Mesenchymal stem cell (in vitro differentiated cells and primary cell): ENCODE measurements at regions not wholly inside any gene's neighbourhood (a gene's known extent, or its start where the extent isn't known, plus 50 kb on each side); places are given as distances from the start of the nearest gene placed in this dataset.

Experiments
- DNase-seq: peaks from one replicate; pipeline ENCODE4 v3.0.0-alpha.2; 2013
- H2AFZ ChIP-seq: one replicate; pipeline ENCODE4 v1.6.1; 2013; ENCODE audit warnings: low read depth, mild to moderate bottlenecking, control low read depth, inconsistent platforms, low read length, moderate library complexity
- H2AK5ac ChIP-seq: 2 replicates; pipeline ENCODE4 v1.6.1; 2013; ENCODE audit warnings: low read length, moderate library complexity, mild to moderate bottlenecking, inconsistent platforms; ENCODE audit not compliant: severe bottlenecking
- H2BK120ac ChIP-seq: one replicate; pipeline ENCODE4 v1.6.1; 2013; ENCODE audit warnings: low read depth, mild to moderate bottlenecking, inconsistent platforms, low read length, moderate library complexity
- H2BK12ac ChIP-seq, 2 experiments: one replicate each; pipeline ENCODE4 v1.6.1; 2013; ENCODE audit warnings: inconsistent platforms in 2 of 2, low read length in 2 of 2, mild to moderate bottlenecking in 2 of 2, moderate library complexity in 2 of 2, control low read depth in 1 of 2
- H2BK15ac ChIP-seq: one replicate; pipeline ENCODE4 v1.6.1; 2013; ENCODE audit warnings: mild to moderate bottlenecking, low read depth, inconsistent platforms; ENCODE audit not compliant: poor library complexity, severe bottlenecking
- H2BK5ac ChIP-seq: 2 replicates; pipeline ENCODE4 v1.6.1; 2013; ENCODE audit warnings: low read depth, mild to moderate bottlenecking, low read length, control low read depth, inconsistent platforms; ENCODE audit not compliant: poor library complexity, severe bottlenecking
- H3K14ac ChIP-seq, 2 experiments: one replicate each; pipeline ENCODE4 v1.6.1; 2013; ENCODE audit warnings: inconsistent platforms in 2 of 2, low read length in 2 of 2, control low read depth in 1 of 2, mild to moderate bottlenecking in 1 of 2, moderate library complexity in 1 of 2
- H3K18ac ChIP-seq, 2 experiments: one replicate each; pipeline ENCODE4 v1.6.1; 2013; ENCODE audit warnings: inconsistent platforms in 2 of 2, low read length in 2 of 2, control low read depth in 1 of 2, low read depth in 1 of 2, mild to moderate bottlenecking in 1 of 2
- H3K23ac ChIP-seq, 2 experiments: one replicate each; pipeline ENCODE4 v1.6.1; 2013; ENCODE audit warnings: inconsistent platforms in 2 of 2, low read length in 2 of 2, mild to moderate bottlenecking in 2 of 2, moderate library complexity in 2 of 2, control low read depth in 1 of 2
- H3K27ac ChIP-seq: 2 replicates; pipeline ENCODE4 v1.5.1; 2013; ENCODE audit warnings: mild to moderate bottlenecking, moderate library complexity, low read length, control low read depth, inconsistent platforms; ENCODE audit not compliant: poor library complexity, severe bottlenecking
- H3K27me3 ChIP-seq, 2 experiments: 2 replicates each; pipeline versions ENCODE4 v1.6.1 to v1.7.0; 2013; ENCODE audit warnings: low read length in 2 of 2, mild to moderate bottlenecking in 2 of 2, moderate library complexity in 2 of 2, control low read depth in 1 of 2, inconsistent platforms in 1 of 2; ENCODE audit not compliant: control insufficient read depth in 1 of 2, insufficient read depth in 1 of 2
- H3K36me3 ChIP-seq, 2 experiments: 2 replicates each; pipeline versions ENCODE4 v1.6.1 to v1.7.0; 2013; ENCODE audit warnings: low read length in 2 of 2, control low read depth in 1 of 2, inconsistent platforms in 1 of 2, low read depth in 1 of 2, mild to moderate bottlenecking in 1 of 2; ENCODE audit not compliant: insufficient read depth in 2 of 2, control insufficient read depth in 1 of 2
- H3K4ac ChIP-seq, 2 experiments: one replicate each; pipeline ENCODE4 v1.6.1; 2013; ENCODE audit warnings: inconsistent platforms in 2 of 2, low read length in 2 of 2, mild to moderate bottlenecking in 2 of 2, moderate library complexity in 2 of 2, control low read depth in 1 of 2, low read depth in 1 of 2
- H3K4me1 ChIP-seq: 2 replicates; pipeline ENCODE4 v1.6.1; 2013; ENCODE audit warnings: low read depth, low read length, control low read depth; ENCODE audit not compliant: control insufficient read depth, insufficient read depth
- H3K4me2 ChIP-seq: 2 replicates; pipeline ENCODE4 v1.6.1; 2013; ENCODE audit warnings: low read length, mild to moderate bottlenecking, inconsistent platforms; ENCODE audit not compliant: poor library complexity, severe bottlenecking
- H3K4me3 ChIP-seq, 2 experiments: 2 replicates each; pipeline versions ENCODE4 v1.5.1 to v1.7.0; 2013; ENCODE audit warnings: low read length in 2 of 2, mild to moderate bottlenecking in 2 of 2, control low read depth in 1 of 2, low read depth in 1 of 2; ENCODE audit not compliant: insufficient read depth in 1 of 2
- H3K79me1 ChIP-seq: replicated peaks from 2 replicates; pipeline ENCODE4 v1.6.1; 2013; ENCODE audit warnings: mild to moderate bottlenecking, control low read depth, low read length, inconsistent platforms; ENCODE audit not compliant: poor library complexity, severe bottlenecking
- H3K9ac ChIP-seq: 2 replicates; pipeline ENCODE4 v1.7.0; 2013; ENCODE audit warnings: mild to moderate bottlenecking, low read length, moderate library complexity
- H3K9me3 ChIP-seq: 2 replicates; pipeline ENCODE4 v1.7.0; 2013; ENCODE audit warnings: mild to moderate bottlenecking, low read length; ENCODE audit not compliant: control insufficient read depth
- H4K8ac ChIP-seq: one replicate; pipeline ENCODE4 v1.6.1; 2013; ENCODE audit warnings: inconsistent platforms, mild to moderate bottlenecking, low read length, moderate library complexity
- H4K91ac ChIP-seq: one replicate; pipeline ENCODE4 v1.6.1; 2013; ENCODE audit warnings: mild to moderate bottlenecking, low read length, inconsistent platforms
- WGBS: methylation state at CpG from one replicate; pipeline ENCODE4 v1.1.7; 2013; ENCODE audit warnings: mixed read lengths; 5-methylcytosine and 5-hydroxymethylcytosine counted together

- Histone ChIP-seq H3K14ac (no peak overlapping the region), H3K27ac (no peak overlapping the region), H3K18ac (no peak overlapping the region), H3K4me3 (no peak overlapping the region), H2BK5ac (no peak overlapping the region), H2AK5ac (no peak overlapping the region), H3K4me2 (no peak overlapping the region), H2BK15ac (no peak overlapping the region), H3K4me1 (no peaks in the 10 kb centered on the region), H4K91ac (no peak overlapping the region), H2BK12ac (no peak overlapping the region), H3K9me3 (no peaks in the 10 kb centered on the region), H3K27me3 (no peaks in the 10 kb centered on the region), H3K4ac (no peak overlapping the region), H4K8ac (no peak overlapping the region), H3K36me3 (no peaks in the 10 kb centered on the region), H2BK120ac (no peak overlapping the region), H3K23ac (no peak overlapping the region), H3K9ac (no peak overlapping the region), H2AFZ (no peak overlapping the region), H3K79me1 (no peaks in the 10 kb centered on the region)
- no CpG with 5 or more reads among the region's 2 CpGs for WGBS
- no peak for DNase-seq
Measured at GRCh38 chr17:70274255-70274654, 104.9 kb downstream of the KCNJ2 start.

GRCh38 chr17:70276906-70277305 is 107.6 kb downstream of the KCNJ2 start:
- 66% methylated on average over 2 of the region's 2 CpGs for WGBS

GRCh38 chr17:70278844-70279462 is 109.6 kb downstream of the KCNJ2 start:
- 67% methylated on average over 4 of the region's 5 CpGs for WGBS
- H2AK5ac ChIP-seq = no peak overlapping the region
- no peak overlapping the region for H2BK15ac ChIP-seq
- H3K36me3 ChIP-seq = no peaks in the 10 kb centered on the region
- H4K8ac ChIP-seq = no peak overlapping the region
- H3K27me3 ChIP-seq = no peaks in the 10 kb centered on the region
- peaks cover 4% of the 10 kb centered on the region for H3K9me3 ChIP-seq
- H3K4me1 ChIP-seq = no peaks in the 10 kb centered on the region
- no peak overlapping the region for H3K4ac ChIP-seq
- H2BK120ac ChIP-seq = no peak overlapping the region
- no peak overlapping the region for H4K91ac ChIP-seq
- no peak overlapping the region for H3K9ac ChIP-seq
- no peak overlapping the region for H3K23ac ChIP-seq
- H3K4me3 ChIP-seq = no peak overlapping the region
- no peak overlapping the region for H3K14ac ChIP-seq
- H3K79me1 ChIP-seq = no peaks in the 10 kb centered on the region
- no peak overlapping the region for H2BK5ac ChIP-seq
- H3K27ac ChIP-seq = no peak overlapping the region
- no peak overlapping the region for H2BK12ac ChIP-seq
- no peak overlapping the region for H2AFZ ChIP-seq
- DNase-seq = peak; percentile 14
- no peak overlapping the region for H3K18ac ChIP-seq
- H3K4me2 ChIP-seq = no peak overlapping the region

More at GRCh38 chr17:70276906-70277305, 107.6 kb downstream of the KCNJ2 start:
- Histone ChIP-seq H2AK5ac (no peak overlapping the region), H3K79me1 (no peaks in the 10 kb centered on the region), H2AFZ (no peak overlapping the region), H3K9ac (no peak overlapping the region), H3K4me2 (no peak overlapping the region), H3K27me3 (no peaks in the 10 kb centered on the region), H3K18ac (no peak overlapping the region), H3K9me3 (no peaks in the 10 kb centered on the region), H4K8ac (no peak overlapping the region), H2BK12ac (no peak overlapping the region), H3K36me3 (no peaks in the 10 kb centered on the region), H3K4ac (no peak overlapping the region), H3K4me3 (no peak overlapping the region), H3K4me1 (no peaks in the 10 kb centered on the region), H3K14ac (no peak overlapping the region), H2BK5ac (no peak overlapping the region), H3K23ac (no peak overlapping the region), H2BK15ac (no peak overlapping the region), H4K91ac (no peak overlapping the region), H2BK120ac (no peak overlapping the region), H3K27ac (no peak overlapping the region)
- peak; percentile 15 for DNase-seq

GRCh38 chr17:70286391-70286790 is 117.1 kb downstream of the KCNJ2 start:
- 80% methylated on average over 2 of the region's 3 CpGs for WGBS
- Histone ChIP-seq H3K4me3 (no peak overlapping the region), H3K79me1 (no peaks in the 10 kb centered on the region), H2BK15ac (no peak overlapping the region), H2AK5ac (no peak overlapping the region), H2BK5ac (no peak overlapping the region), H3K27ac (no peak overlapping the region), H3K4ac (no peak overlapping the region), H3K4me2 (no peak overlapping the region), H3K14ac (no peak overlapping the region), H3K27me3 (no peaks in the 10 kb centered on the region), H3K9me3 (peaks cover 4% of the 10 kb centered on the region), H4K8ac (no peak overlapping the region), H3K4me1 (no peaks in the 10 kb centered on the region), H2AFZ (no peak overlapping the region), H3K36me3 (no peaks in the 10 kb centered on the region), H2BK12ac (no peak overlapping the region), H3K9ac (no peak overlapping the region), H3K23ac (no peak overlapping the region), H3K18ac (no peak overlapping the region), H4K91ac (no peak overlapping the region), H2BK120ac (no peak overlapping the region)
- DNase-seq = no peak
